CD14-positive monocyte (primary cell): ENCODE measurements at regions not wholly inside any gene's neighbourhood (a gene's known extent, or its start where the extent isn't known, plus 50 kb on each side); places are given as distances from the start of the nearest gene placed in this dataset.

Experiments
- DNase-seq, 3 donors: peaks; one replicate each; pipeline ENCODE4 v3.0.0-alpha.2; 2011 to 2022
- H2AFZ ChIP-seq: 2 replicates; pipeline ENCODE4 v1.6.0; 2012; ENCODE audit warnings: mild to moderate bottlenecking, low read depth, low read length, inconsistent platforms; ENCODE audit not compliant: insufficient read depth, poor library complexity, severe bottlenecking
- H3K27ac ChIP-seq, 2 donors: 1 replicate in 1 of 2; 2 replicates in 1 of 2; pipeline ENCODE4 v1.5.1; 2012 to 2013; ENCODE audit warnings: low read length in 2 of 2, control low read depth in 1 of 2, inconsistent platforms in 1 of 2, low read depth in 1 of 2, mild to moderate bottlenecking in 1 of 2
- H3K27me3 ChIP-seq, 2 donors: one replicate each; pipeline versions ENCODE4 v1.6.0 to v1.6.1; 2011 to 2013; ENCODE audit warnings: low read length in 2 of 2; ENCODE audit not compliant: control insufficient read depth in 2 of 2, insufficient read depth in 2 of 2
- H3K36me3 ChIP-seq, 2 donors: replicated peaks in 1 of 2; 1 replicate in 1 of 2; 2 replicates in 1 of 2; pipeline versions ENCODE4 v1.5.1 to v1.6.1; 2012 to 2013; ENCODE audit warnings: low read length in 2 of 2, control low read depth in 1 of 2, inconsistent platforms in 1 of 2, mild to moderate bottlenecking in 1 of 2; ENCODE audit not compliant: insufficient read depth in 2 of 2, control insufficient read depth in 1 of 2
- H3K4me1 ChIP-seq, 2 donors: 1 replicate in 1 of 2; 2 replicates in 1 of 2; pipeline versions ENCODE4 v1.5.1 to v1.6.1; 2012 to 2013; ENCODE audit warnings: low read length in 2 of 2, control low read depth in 1 of 2, inconsistent platforms in 1 of 2, mild to moderate bottlenecking in 1 of 2, moderate library complexity in 1 of 2; ENCODE audit not compliant: insufficient read depth in 2 of 2, control insufficient read depth in 1 of 2
- H3K4me2 ChIP-seq: replicated peaks from 2 replicates; pipeline ENCODE3; 2012; ENCODE audit warnings: low read length, moderate library complexity, mild to moderate bottlenecking; ENCODE audit not compliant: poor library complexity, severe bottlenecking; ENCODE audit errors: extremely low read depth
- H3K4me3 ChIP-seq, 3 experiments: fragments of 200-600 bp in 1 of 3; sonication (generic) in 1 of 3; replicated peaks in 1 of 3; 1 replicate in 2 of 3; 2 replicates in 1 of 3; pipeline ENCODE4 v1.5.1; 2011 to 2013; ENCODE audit warnings: low read length in 3 of 3, mild to moderate bottlenecking in 3 of 3, control low read depth in 2 of 3, low read depth in 2 of 3, inconsistent platforms in 1 of 3, moderate library complexity in 1 of 3
- H3K79me2 ChIP-seq: 2 replicates; pipeline ENCODE4 v1.6.0; 2012; ENCODE audit warnings: mild to moderate bottlenecking, control low read depth, inconsistent platforms, low read length, moderate library complexity; ENCODE audit not compliant: insufficient read depth
- H3K9ac ChIP-seq: 2 replicates; pipeline ENCODE4 v1.6.0; 2017; ENCODE audit warnings: low read length, mild to moderate bottlenecking; ENCODE audit not compliant: insufficient read depth, poor library complexity, severe bottlenecking
- H3K9me3 ChIP-seq, 2 donors: replicated peaks in 1 of 2; 1 replicate in 1 of 2; 2 replicates in 1 of 2; pipeline versions ENCODE4 v1.5.1 to v1.6.1; 2012 to 2013; ENCODE audit warnings: low read length in 2 of 2, control low read depth in 1 of 2; ENCODE audit not compliant: control insufficient read depth in 1 of 2, insufficient read depth in 1 of 2
- H4K20me1 ChIP-seq: 2 replicates; pipeline ENCODE4 v1.6.0; 2012; ENCODE audit warnings: mild to moderate bottlenecking, low read length, control low read depth, moderate library complexity; ENCODE audit not compliant: insufficient read depth
- H3K27ac Mint-ChIP-seq, 7 donors: one replicate each; pipeline ENCODE4 v1.8.0; 2020; ENCODE audit warnings: mild to moderate bottlenecking in 7 of 7, mixed read lengths in 7 of 7, moderate library complexity in 6 of 7, inconsistent platforms in 2 of 7
- H3K27me3 Mint-ChIP-seq, 3 donors: one replicate each; pipeline ENCODE4 v1.8.0; 2021 to 2022; ENCODE audit warnings: low read depth in 3 of 3, mild to moderate bottlenecking in 3 of 3, mixed read lengths in 3 of 3, moderate library complexity in 3 of 3, inconsistent platforms in 1 of 3
- H3K36me3 Mint-ChIP-seq, 2 donors: one replicate each; pipeline ENCODE4 v1.8.0; 2020; ENCODE audit warnings: mixed read lengths in 2 of 2, inconsistent platforms in 1 of 2, mild to moderate bottlenecking in 1 of 2
- H3K4me1 Mint-ChIP-seq: one replicate; pipeline ENCODE4 v1.8.0; 2020; ENCODE audit warnings: mild to moderate bottlenecking, mixed read lengths
- H3K4me3 Mint-ChIP-seq, 2 donors: one replicate each; pipeline ENCODE4 v1.8.0; 2020; ENCODE audit warnings: mild to moderate bottlenecking in 2 of 2, mixed read lengths in 2 of 2, moderate library complexity in 1 of 2
- H3K9me3 Mint-ChIP-seq, 7 donors: one replicate each; pipeline ENCODE4 v1.8.0; 2020 to 2022; ENCODE audit warnings: mixed read lengths in 7 of 7, mild to moderate bottlenecking in 6 of 7, moderate library complexity in 6 of 7, inconsistent platforms in 2 of 7
- CTCF ChIP-seq: fragments of 200-600 bp; IDR thresholded peaks from one replicate; pipeline ENCODE4 v1.8.0; 2022; ENCODE audit warnings: antibody characterized with exemption, mild to moderate bottlenecking
- WGBS: methylation state at CpG from one replicate; pipeline ENCODE4 v1.1.5; 2013; ENCODE audit warnings: missing lambda C conversion rate; ENCODE audit not compliant: insufficient coverage; 5-methylcytosine and 5-hydroxymethylcytosine counted together
- intact Hi-C, 2 donors: fragments of 100-400 bp; cut with micrococcal nuclease; formaldehyde crosslinking; loops; one replicate each; pipeline versions ENCODE4 v1.15.0 to v1.15.1; 2023

DNA sequence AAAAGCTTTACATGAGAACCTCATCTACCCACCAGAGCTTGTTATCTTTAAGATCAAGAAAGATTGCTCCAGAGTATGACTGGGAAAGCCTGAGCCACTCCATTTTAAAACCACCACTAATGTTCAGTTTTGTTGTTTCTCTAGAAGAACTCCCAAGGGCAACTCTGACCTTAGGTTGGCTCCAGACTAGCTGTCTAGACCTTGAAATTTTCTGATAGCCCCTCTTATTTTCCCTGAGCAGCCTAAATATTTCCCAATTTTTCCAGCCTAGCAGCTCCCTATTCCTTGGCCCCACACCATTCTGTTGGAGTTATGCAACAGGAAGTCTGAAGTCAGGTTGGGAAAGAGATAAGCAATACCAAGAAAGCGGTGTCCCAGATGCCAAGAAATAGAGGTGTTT, 84.6 kb upstream of the TCF21 start:
- H3K36me3 Mint-ChIP-seq = no peaks in the 10 kb centered on the region
- DNase-seq = no peak
- no peak overlapping the region for H3K4me3 ChIP-seq
- H3K79me2 ChIP-seq = no peaks in the 10 kb centered on the region
- no peaks in the 10 kb centered on the region for H3K27me3 Mint-ChIP-seq
- no peaks in the 10 kb centered on the region for H3K4me1 Mint-ChIP-seq
- H2AFZ ChIP-seq = no peak overlapping the region
- H3K27me3 ChIP-seq = no peaks in the 10 kb centered on the region
- no peak overlapping the region for H3K27ac ChIP-seq
- no peaks in the 10 kb centered on the region for H3K4me1 ChIP-seq
- no peak overlapping the region for H3K4me3 Mint-ChIP-seq
- TF ChIP-seq CTCF = no peak
- no CpG with 5 or more reads among the region's 1 CpG for WGBS
- no peak overlapping the region for H3K9ac ChIP-seq
- H3K27ac Mint-ChIP-seq = no peak overlapping the region
- no peaks in the 10 kb centered on the region for H4K20me1 ChIP-seq
- H3K9me3 Mint-ChIP-seq = peaks cover 0 to 11% (median 3%) of the 10 kb centered on the region in 7 donors
- intact Hi-C loops = no loop called here
- no peaks in the 10 kb centered on the region for H3K36me3 ChIP-seq
- no peak overlapping the region for H3K4me2 ChIP-seq
- H3K9me3 ChIP-seq = peaks cover 0 to 16% of the 10 kb centered on the region in 2 donors

- Histone ChIP-seq H3K79me2 (no peaks in the 10 kb centered on the region), H3K4me2 (no peak overlapping the region), H3K27me3 (no peaks in the 10 kb centered on the region), H4K20me1 (no peaks in the 10 kb centered on the region), H3K4me3 (no peak overlapping the region), H3K9me3 (peaks cover 0 to 2% of the 10 kb centered on the region in 2 donors), H3K27ac (no peak overlapping the region), H2AFZ (no peak overlapping the region), H3K9ac (no peak overlapping the region), H3K4me1 (no peaks in the 10 kb centered on the region), H3K36me3 (no peaks in the 10 kb centered on the region)
- no peak overlapping the region for H3K27ac Mint-ChIP-seq
- no peaks in the 10 kb centered on the region for H3K27me3 Mint-ChIP-seq
- no peak for TF ChIP-seq CTCF
- H3K9me3 Mint-ChIP-seq = peaks cover 0 to 4% (median under 1%) of the 10 kb centered on the region in 7 donors
- H3K4me3 Mint-ChIP-seq = no peak overlapping the region
- intact Hi-C loops = no loop called here
- no peaks in the 10 kb centered on the region for H3K36me3 Mint-ChIP-seq
- H3K4me1 Mint-ChIP-seq = no peaks in the 10 kb centered on the region
- DNase-seq = no peak
- WGBS = 76% methylated on average over 2 of the region's 2 CpGs
Measured at GRCh38 chr6:133805876-133806275, 83.0 kb upstream of the TCF21 start.
